Caco-2 (cell line): ENCODE measurements at regions not wholly inside any gene's neighbourhood (a gene's known extent, or its start where the extent isn't known, plus 50 kb on each side); places are given as distances from the start of the nearest gene placed in this dataset.

Experiments used
- BruUV-seq: library from RNA; stranded (reverse); fragments of 400-500 nt; replicated peaks from 2 replicates; lab custom pipeline; 2021; lab: Mats Ljungman, UMichigan
- CTCF ChIA-PET: fragments of 300-600 bp; sonication (Branson Sonifier 250); formaldehyde crosslinking; loops from one replicate; lab custom pipeline; 2022; ENCODE audit warnings: antibody characterized with exemption; lab: Charles Lee
- POLR2A ChIA-PET: fragments of 300-600 bp; sonication (Branson Sonifier 250); formaldehyde crosslinking; loops from one replicate; lab custom pipeline; 2022; ENCODE audit warnings: antibody characterized with exemption; lab: Charles Lee
- DNase-seq, 2 experiments: peaks; one replicate each; pipeline versions ENCODE4 v3.0.0 to v3.0.0-alpha.2; 2020 to 2022
- H3K27me3 ChIP-seq: replicated peaks from 2 replicates; pipeline ENCODE4 v1.6.0; 2011; ENCODE audit warnings: low read length; ENCODE audit not compliant: control insufficient read depth, insufficient read depth
- H3K36me3 ChIP-seq: 2 replicates; pipeline ENCODE4 v1.5.1; 2011; ENCODE audit warnings: low read length; ENCODE audit not compliant: control insufficient read depth, insufficient read depth
- H3K4me1 ChIP-seq: fragments of 250-450 bp; sonication (Bioruptor Pico); 2 replicates; pipeline ENCODE4 v1.5.1; 2020; ENCODE audit warnings: mild to moderate bottlenecking
- H3K4me3 ChIP-seq: 2 replicates; pipeline ENCODE4 v1.5.1; 2011; ENCODE audit warnings: low read depth, mild to moderate bottlenecking, control low read depth, low read length
- H3K9me3 ChIP-seq: fragments of 250-450 bp; sonication (Bioruptor Pico); 2 replicates; pipeline ENCODE4 v1.5.1; 2020; ENCODE audit warnings: mild to moderate bottlenecking, moderate library complexity
- H3K27ac Mint-ChIP-seq: one replicate; pipeline ENCODE4 v1.8.0; 2022; ENCODE audit warnings: mixed read lengths; ENCODE audit not compliant: unreplicated experiment
- H3K27me3 Mint-ChIP-seq: one replicate; pipeline ENCODE4 v1.8.0; 2022; ENCODE audit warnings: mixed read lengths; ENCODE audit not compliant: insufficient read depth, unreplicated experiment
- H3K36me3 Mint-ChIP-seq: one replicate; pipeline ENCODE4 v1.8.0; 2022; ENCODE audit warnings: mild to moderate bottlenecking, mixed read lengths; ENCODE audit not compliant: insufficient read depth, unreplicated experiment
- H3K4me1 Mint-ChIP-seq: one replicate; pipeline ENCODE4 v1.8.0; 2022; ENCODE audit warnings: low read depth, mixed read lengths; ENCODE audit not compliant: unreplicated experiment
- H3K4me3 Mint-ChIP-seq: one replicate; pipeline ENCODE4 v1.8.0; 2022; ENCODE audit warnings: mild to moderate bottlenecking, moderate library complexity, mixed read lengths; ENCODE audit not compliant: unreplicated experiment
- H3K9me3 Mint-ChIP-seq: one replicate; pipeline ENCODE4 v1.8.0; 2022; ENCODE audit warnings: mixed read lengths; ENCODE audit not compliant: unreplicated experiment
- intact Hi-C: fragments of 100-400 bp; cut with micrococcal nuclease; formaldehyde crosslinking; loops from one replicate; pipeline ENCODE4 v1.10.0; 2022; ENCODE audit not compliant: unreplicated experiment
- TF ChIP-seq, protein P1 (sequence below), 2 experiments: fragments of 200-600 bp in 1 of 2; IDR thresholded peaks; 1 replicate in 1 of 2; 2 replicates in 1 of 2; pipeline versions ENCODE4 v1.5.1 to v1.8.0; 2011 to 2022; ENCODE audit warnings: antibody characterized with exemption in 1 of 2, control low read depth in 1 of 2, inconsistent platforms in 1 of 2, low read depth in 1 of 2, low read length in 1 of 2, mild to moderate bottlenecking in 1 of 2, moderate library complexity in 1 of 2; ENCODE audit not compliant: insufficient read depth in 1 of 2, severe bottlenecking in 1 of 2, unreplicated experiment in 1 of 2

DNA sequence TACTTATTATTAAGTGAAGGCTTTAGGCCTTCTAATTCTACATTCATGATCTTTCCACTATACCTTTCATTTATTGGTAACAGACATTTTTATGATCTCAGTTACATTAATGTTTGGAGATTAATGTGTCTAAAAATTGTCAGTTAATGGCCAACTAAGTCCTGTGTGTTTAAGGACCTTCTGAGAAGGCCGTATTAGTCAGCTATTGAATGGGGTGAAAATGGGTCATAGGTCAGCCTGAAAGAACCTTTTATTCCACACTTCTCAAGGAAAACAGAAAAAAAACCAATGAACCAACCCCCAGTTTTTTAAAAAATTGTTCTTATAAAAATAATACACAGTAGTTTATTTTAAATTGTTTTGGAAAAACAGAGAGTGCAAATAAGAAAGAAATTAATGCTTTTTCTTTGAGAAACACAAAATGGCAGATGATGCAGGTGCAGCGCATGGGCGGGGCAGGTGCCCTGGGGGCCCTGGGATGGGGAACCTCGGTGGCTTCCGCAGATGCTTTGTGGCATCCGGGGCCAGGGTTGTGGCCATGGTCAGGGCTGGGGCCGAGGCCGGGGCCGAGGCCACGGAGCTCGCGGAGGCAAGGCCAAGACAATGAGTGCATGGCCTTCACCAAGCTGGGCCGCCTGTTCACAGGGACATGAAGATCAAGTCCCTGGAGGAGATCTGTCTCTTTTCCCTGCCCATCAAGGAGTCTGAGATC lies 141.9 kb downstream of the SPATA31D1 start:
- H3K27ac Mint-ChIP-seq: no peak overlapping the region
- no peaks in the 10 kb centered on the region for H3K27me3 Mint-ChIP-seq
- H3K4me1 Mint-ChIP-seq: no peaks in the 10 kb centered on the region
- no peak for DNase-seq
- intact Hi-C loops: no loop called here
- BruUV-seq: no TSS peak
- no peaks in the 10 kb centered on the region for H3K36me3 Mint-ChIP-seq
- Histone ChIP-seq H3K27me3 (no peaks in the 10 kb centered on the region), H3K4me3 (no peak overlapping the region), H3K36me3 (no peaks in the 10 kb centered on the region), H3K4me1 (no peaks in the 10 kb centered on the region), H3K9me3 (no peaks in the 10 kb centered on the region)
- no peak overlapping the region for H3K4me3 Mint-ChIP-seq
- POLR2A ChIA-PET: no interaction called here
- H3K9me3 Mint-ChIP-seq: no peaks in the 10 kb centered on the region
- TF ChIP-seq, protein P1, sequence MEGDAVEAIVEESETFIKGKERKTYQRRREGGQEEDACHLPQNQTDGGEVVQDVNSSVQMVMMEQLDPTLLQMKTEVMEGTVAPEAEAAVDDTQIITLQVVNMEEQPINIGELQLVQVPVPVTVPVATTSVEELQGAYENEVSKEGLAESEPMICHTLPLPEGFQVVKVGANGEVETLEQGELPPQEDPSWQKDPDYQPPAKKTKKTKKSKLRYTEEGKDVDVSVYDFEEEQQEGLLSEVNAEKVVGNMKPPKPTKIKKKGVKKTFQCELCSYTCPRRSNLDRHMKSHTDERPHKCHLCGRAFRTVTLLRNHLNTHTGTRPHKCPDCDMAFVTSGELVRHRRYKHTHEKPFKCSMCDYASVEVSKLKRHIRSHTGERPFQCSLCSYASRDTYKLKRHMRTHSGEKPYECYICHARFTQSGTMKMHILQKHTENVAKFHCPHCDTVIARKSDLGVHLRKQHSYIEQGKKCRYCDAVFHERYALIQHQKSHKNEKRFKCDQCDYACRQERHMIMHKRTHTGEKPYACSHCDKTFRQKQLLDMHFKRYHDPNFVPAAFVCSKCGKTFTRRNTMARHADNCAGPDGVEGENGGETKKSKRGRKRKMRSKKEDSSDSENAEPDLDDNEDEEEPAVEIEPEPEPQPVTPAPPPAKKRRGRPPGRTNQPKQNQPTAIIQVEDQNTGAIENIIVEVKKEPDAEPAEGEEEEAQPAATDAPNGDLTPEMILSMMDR (IDR thresholded peaks at IDR 0.05; ENCODE audit: insufficient read depth in 1 of 2, low read depth in 1 of 2, low read length in 1 of 2, severe bottlenecking in 1 of 2, unreplicated experiment in 1 of 2): no peak
- CTCF ChIA-PET: no interaction called here

DNA sequence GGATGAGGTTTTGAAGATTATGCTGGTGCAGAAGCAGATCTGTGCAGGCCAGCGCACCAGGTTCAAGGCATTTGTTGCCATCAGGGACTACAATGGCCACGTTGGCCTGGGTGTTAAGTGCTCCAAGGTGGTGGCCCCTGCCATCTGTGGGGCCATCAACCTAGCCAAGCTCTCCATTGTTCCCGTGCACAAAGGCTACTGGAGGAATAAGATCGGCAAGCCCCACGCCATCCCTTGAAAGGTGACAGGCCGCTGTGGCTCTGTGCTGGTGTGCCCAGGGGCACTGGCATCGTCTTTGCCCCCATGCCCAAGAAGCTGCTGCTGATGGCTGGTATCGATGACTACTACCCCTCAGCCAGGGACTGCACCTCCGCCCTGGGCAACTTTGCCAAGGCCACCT lies 142.5 kb downstream of the SPATA31D1 start:
- DNase-seq: no peak
- Mint-ChIP-seq H3K27me3 (no peaks in the 10 kb centered on the region), H3K27ac (no peak overlapping the region), H3K36me3 (no peaks in the 10 kb centered on the region), H3K9me3 (no peaks in the 10 kb centered on the region), H3K4me1 (no peaks in the 10 kb centered on the region), H3K4me3 (no peak overlapping the region)
- TF ChIP-seq, protein P1 (IDR thresholded peaks at IDR 0.05; ENCODE audit: insufficient read depth in 1 of 2, low read depth in 1 of 2, low read length in 1 of 2, severe bottlenecking in 1 of 2, unreplicated experiment in 1 of 2): no peak
- Histone ChIP-seq H3K36me3 (no peaks in the 10 kb centered on the region), H3K27me3 (no peaks in the 10 kb centered on the region), H3K4me1 (no peaks in the 10 kb centered on the region), H3K9me3 (no peaks in the 10 kb centered on the region), H3K4me3 (no peak overlapping the region)
- intact Hi-C loops: no loop called here
- POLR2A ChIA-PET: no interaction called here
- CTCF ChIA-PET: no interaction called here
- no TSS peak for BruUV-seq

DNA sequence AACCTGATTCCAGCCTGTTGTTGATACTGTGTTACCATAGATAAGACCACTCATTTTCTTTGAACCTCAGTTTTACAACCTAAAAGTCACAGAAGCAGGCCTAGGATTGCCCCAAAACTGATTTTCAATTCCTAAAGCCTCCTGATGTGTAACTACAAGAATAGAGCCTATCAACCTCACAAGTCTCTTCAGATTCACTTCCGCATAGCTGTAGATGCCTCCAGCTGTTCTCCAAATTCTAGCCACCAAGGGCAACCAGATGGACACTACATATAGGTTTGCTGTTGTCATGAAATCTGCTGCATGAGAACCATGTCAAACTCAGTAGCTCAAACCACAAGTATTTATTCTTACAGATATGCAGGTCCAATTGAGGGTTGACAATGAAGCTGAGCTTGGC lies 143.5 kb downstream of the SPATA31D1 start:
- TF ChIP-seq, protein P1 (IDR thresholded peaks at IDR 0.05; ENCODE audit: insufficient read depth in 1 of 2, low read depth in 1 of 2, low read length in 1 of 2, severe bottlenecking in 1 of 2, unreplicated experiment in 1 of 2): no peak
- ChIA-PET CTCF (no interaction called here), POLR2A (no interaction called here)
- Histone ChIP-seq H3K4me1 (no peaks in the 10 kb centered on the region), H3K36me3 (no peaks in the 10 kb centered on the region), H3K9me3 (no peaks in the 10 kb centered on the region), H3K27me3 (no peaks in the 10 kb centered on the region), H3K4me3 (no peak overlapping the region)
- intact Hi-C loops: no loop called here
- no peaks in the 10 kb centered on the region for H3K9me3 Mint-ChIP-seq
- no peaks in the 10 kb centered on the region for H3K27me3 Mint-ChIP-seq
- no peak overlapping the region for H3K4me3 Mint-ChIP-seq
- H3K27ac Mint-ChIP-seq: no peak overlapping the region
- no peaks in the 10 kb centered on the region for H3K36me3 Mint-ChIP-seq
- H3K4me1 Mint-ChIP-seq: no peaks in the 10 kb centered on the region
- no peak for DNase-seq
- no TSS peak for BruUV-seq
